GM23248 (cell line): ENCODE measurements at regions not wholly inside any gene's neighbourhood (a gene's known extent, or its start where the extent isn't known, plus 50 kb on each side); places are given as distances from the start of the nearest gene placed in this dataset.

Source experiments
- DNase-seq: peaks from one replicate; pipeline ENCODE4 v3.0.0-alpha.2; 2015
- H2AFZ ChIP-seq: fragments of 200-600 bp; sonication (generic); 2 replicates; pipeline ENCODE4 v1.6.1; 2016; ENCODE audit warnings: antibody characterized with exemption
- H3F3A ChIP-seq: fragments of 200-600 bp; sonication (generic); 2 replicates; pipeline ENCODE4 v1.6.1; 2016; ENCODE audit warnings: mild to moderate bottlenecking, antibody characterized with exemption, mixed run types; ENCODE audit not compliant: insufficient read depth
- H3K27ac ChIP-seq: fragments of 200-600 bp; sonication (generic); 2 replicates; pipeline ENCODE4 v1.5.1; 2016; ENCODE audit warnings: mild to moderate bottlenecking
- H3K27me3 ChIP-seq: fragments of 200-600 bp; sonication (generic); replicated peaks from 2 replicates; pipeline ENCODE4 v1.6.1; 2016; ENCODE audit warnings: mild to moderate bottlenecking; ENCODE audit not compliant: insufficient read depth
- H3K36me3 ChIP-seq: fragments of 200-600 bp; sonication (generic); 2 replicates; pipeline ENCODE4 v1.6.1; 2016; ENCODE audit warnings: low read depth, mild to moderate bottlenecking
- H3K4me1 ChIP-seq: fragments of 200-600 bp; sonication (generic); 2 replicates; pipeline ENCODE4 v1.6.1; 2016; ENCODE audit warnings: mild to moderate bottlenecking; ENCODE audit not compliant: insufficient read depth
- H3K4me2 ChIP-seq: fragments of 200-600 bp; sonication (generic); one replicate; pipeline ENCODE4 v1.6.1; 2016; ENCODE audit warnings: mild to moderate bottlenecking; ENCODE audit not compliant: unreplicated experiment
- H3K4me3 ChIP-seq: fragments of 200-600 bp; sonication (generic); 2 replicates; pipeline ENCODE4 v1.5.1; 2016; ENCODE audit warnings: mild to moderate bottlenecking
- H3K79me2 ChIP-seq: fragments of 200-600 bp; sonication (generic); 2 replicates; pipeline ENCODE4 v1.6.1; 2016; ENCODE audit warnings: mild to moderate bottlenecking; ENCODE audit not compliant: insufficient read depth
- H3K9ac ChIP-seq: fragments of 200-600 bp; sonication (generic); 2 replicates; pipeline ENCODE4 v1.6.1; 2016; ENCODE audit warnings: mild to moderate bottlenecking
- H3K9me2 ChIP-seq: fragments of 200-600 bp; sonication (generic); 2 replicates; pipeline ENCODE4 v1.6.1; 2016; ENCODE audit warnings: mixed run types, mild to moderate bottlenecking, moderate library complexity; ENCODE audit not compliant: insufficient read depth
- H3K9me3 ChIP-seq: fragments of 200-600 bp; sonication (generic); one replicate; pipeline ENCODE4 v1.6.1; 2017; ENCODE audit warnings: low read depth
- H4K20me1 ChIP-seq: fragments of 200-600 bp; sonication (generic); 2 replicates; pipeline ENCODE4 v1.6.0; 2016; ENCODE audit not compliant: insufficient read depth
- EZH2 ChIP-seq: fragments of 200-600 bp; sonication (generic); IDR thresholded peaks from 2 replicates; pipeline ENCODE4 v1.6.1; 2018; ENCODE audit warnings: antibody characterized with exemption, mild to moderate bottlenecking; ENCODE audit not compliant: insufficient read depth, poor library complexity, severe bottlenecking
- EZH2phosphoT487 ChIP-seq: fragments of 200-600 bp; sonication (generic); IDR thresholded peaks from 2 replicates; pipeline ENCODE4 v1.6.1; 2018; ENCODE audit warnings: antibody characterized with exemption, moderate library complexity, mild to moderate bottlenecking, low read depth; ENCODE audit not compliant: insufficient read depth
- WGBS, 2 experiments: methylation state at CpG; one replicate each; pipeline ENCODE4 v1.1.6; 2015 to 2017; ENCODE audit warnings: low lambda C conversion rate in 2 of 2, low coverage in 1 of 2; ENCODE audit errors: missing lambda C conversion rate in 2 of 2; 5-methylcytosine and 5-hydroxymethylcytosine counted together
- in situ Hi-C: fragments of 300-500 bp; cut with MboI; formaldehyde crosslinking; loops from 2 replicates; pipeline ENCODE4 v1.15.0; 2020

DNA sequence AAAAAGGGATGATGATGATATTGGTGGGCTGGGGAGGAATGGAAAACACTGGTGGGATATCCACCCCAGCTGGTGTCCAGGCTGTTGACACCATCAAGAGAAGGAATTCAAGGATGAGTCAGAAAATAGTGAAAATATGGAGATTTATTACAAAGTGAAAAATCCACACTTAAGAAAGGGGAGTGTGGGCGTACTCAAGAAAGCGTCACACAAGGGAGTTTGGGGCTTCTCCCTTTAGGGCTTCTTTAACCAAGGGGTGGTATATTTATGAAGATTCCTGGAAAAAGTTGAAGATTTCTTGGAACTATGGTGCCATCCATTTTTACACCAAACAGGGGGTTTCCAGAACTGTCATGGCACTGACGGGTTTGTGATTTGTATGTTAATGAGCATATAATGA, 63.1 kb upstream of the ARID2 start:
- H3K79me2 ChIP-seq, result no peaks in the 10 kb centered on the region
- H3K9me2 ChIP-seq, result no peaks in the 10 kb centered on the region
- H3K4me3 ChIP-seq, result no peak overlapping the region
- 0 out of 2 replicates have a peak, but pooled peaks cover 4% of the 10 kb centered on the region for H3F3A ChIP-seq
- no peak overlapping the region for H2AFZ ChIP-seq
- H3K27me3 ChIP-seq, result no peaks in the 10 kb centered on the region
- in situ Hi-C loops, result no loop called here
- no peak for DNase-seq
- H3K36me3 ChIP-seq, result no peaks in the 10 kb centered on the region
- no peak overlapping the region for H3K4me2 ChIP-seq
- no peaks in the 10 kb centered on the region for H4K20me1 ChIP-seq
- no peak overlapping the region for H3K9ac ChIP-seq
- H3K27ac ChIP-seq, result no peak overlapping the region
- H3K9me3 ChIP-seq, result no peaks in the 10 kb centered on the region
- H3K4me1 ChIP-seq, result peaks cover 17% of the 10 kb centered on the region
- WGBS, 2 experiments, result 51 to 55% methylated on average over 3 of the region's 3 CpGs
- no peak for TF ChIP-seq EZH2
- no peak for TF ChIP-seq EZH2phosphoT487

DNA sequence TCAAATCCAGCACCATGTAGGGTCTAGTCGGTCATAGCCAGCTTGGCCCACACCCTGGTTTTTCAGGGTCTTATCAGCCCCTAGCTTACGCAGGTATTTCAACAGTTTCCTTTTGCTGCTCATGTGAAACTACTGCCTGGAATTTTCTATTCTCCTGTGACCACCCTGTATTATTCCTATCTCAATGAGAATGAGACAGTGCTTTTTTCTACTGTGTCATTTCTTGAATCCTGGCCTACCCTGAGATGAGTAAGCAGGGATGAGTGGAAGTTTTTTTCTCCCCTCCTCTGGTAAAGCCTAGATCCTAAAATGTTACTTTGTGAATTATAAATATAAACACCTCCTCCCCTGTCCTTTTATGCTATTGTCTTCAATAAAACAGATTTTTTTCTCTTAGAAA, 62.7 kb upstream of the ARID2 start:
- Histone ChIP-seq H3K36me3 (no peaks in the 10 kb centered on the region), H3K27ac (no peak overlapping the region), H3K9ac (no peak overlapping the region), H3K79me2 (no peaks in the 10 kb centered on the region), H3F3A (0 out of 2 replicates have a peak, but pooled peaks cover 4% of the 10 kb centered on the region), H3K4me3 (no peak overlapping the region), H3K27me3 (no peaks in the 10 kb centered on the region), H2AFZ (no peak overlapping the region), H3K9me3 (no peaks in the 10 kb centered on the region), H3K9me2 (no peaks in the 10 kb centered on the region), H4K20me1 (no peaks in the 10 kb centered on the region), H3K4me1 (peaks cover 20% of the 10 kb centered on the region), H3K4me2 (no peak overlapping the region)
- in situ Hi-C loops, result no loop called here
- no peak for TF ChIP-seq EZH2
- no peak for TF ChIP-seq EZH2phosphoT487
- 65 to 71% methylated on average over 2 of the region's 2 CpGs for WGBS, 2 experiments
- peak; percentile 40 for DNase-seq

DNA sequence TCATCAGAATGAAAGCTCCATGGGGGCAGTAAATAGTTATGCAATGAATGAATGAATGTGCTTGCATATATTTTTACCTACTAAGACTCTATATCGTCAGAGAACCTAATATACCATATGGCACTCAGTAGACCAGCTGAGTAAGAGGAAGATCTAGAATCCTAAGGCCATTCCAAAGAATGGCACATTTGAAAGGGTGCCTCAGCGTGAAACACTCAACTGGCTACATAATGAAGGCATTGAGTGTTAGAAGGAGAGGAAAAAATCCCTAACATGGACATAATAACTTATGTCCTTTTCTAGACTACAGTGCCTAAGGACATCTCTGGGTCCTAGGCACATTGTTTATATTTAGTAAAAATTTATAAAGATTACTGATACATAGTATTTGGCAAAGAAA, 61.7 kb upstream of the ARID2 start:
- TF ChIP-seq EZH2, result no peak
- TF ChIP-seq EZH2phosphoT487, result no peak
- no peak overlapping the region for H3K4me2 ChIP-seq
- H3K4me3 ChIP-seq, result no peak overlapping the region
- H3K9ac ChIP-seq, result no peak overlapping the region
- 0 out of 2 replicates have a peak, but pooled peaks cover 4% of the 10 kb centered on the region for H3F3A ChIP-seq
- no peak for DNase-seq
- H2AFZ ChIP-seq, result no peak overlapping the region
- H3K27me3 ChIP-seq, result no peaks in the 10 kb centered on the region
- no peaks in the 10 kb centered on the region for H4K20me1 ChIP-seq
- WGBS, 2 experiments, result 72 to 77% methylated on average over 2 of the region's 2 CpGs
- no peaks in the 10 kb centered on the region for H3K9me2 ChIP-seq
- H3K36me3 ChIP-seq, result no peaks in the 10 kb centered on the region
- no peaks in the 10 kb centered on the region for H3K9me3 ChIP-seq
- H3K4me1 ChIP-seq, result peaks cover 20% of the 10 kb centered on the region
- in situ Hi-C loops, result no loop called here
- no peaks in the 10 kb centered on the region for H3K79me2 ChIP-seq
- no peak overlapping the region for H3K27ac ChIP-seq

DNA sequence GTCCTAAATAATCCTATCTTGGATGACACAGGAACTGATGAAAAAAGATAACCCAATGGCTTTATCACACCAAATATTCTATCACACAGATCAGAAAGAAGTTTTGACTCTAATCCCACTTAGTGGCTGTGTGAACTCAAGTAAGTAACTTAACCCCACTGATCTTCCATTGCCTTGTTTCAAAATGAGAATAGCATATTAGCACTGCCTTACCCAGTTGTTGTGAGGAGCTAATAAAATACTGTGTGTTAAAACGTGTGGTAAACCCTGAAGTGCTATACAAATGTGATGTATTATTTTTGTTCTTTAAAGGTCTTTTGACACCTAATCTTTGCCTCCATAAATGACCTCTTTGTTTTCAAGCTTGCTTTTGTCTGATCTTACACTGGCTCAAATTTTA, 60.9 kb upstream of the ARID2 start:
- no peak overlapping the region for H3K27ac ChIP-seq
- H3K9me2 ChIP-seq, result no peaks in the 10 kb centered on the region
- H3K4me3 ChIP-seq, result no peak overlapping the region
- in situ Hi-C loops, result no loop called here
- no peak overlapping the region for H2AFZ ChIP-seq
- no peak for DNase-seq
- H3F3A ChIP-seq, result 0 out of 2 replicates have a peak, but pooled peaks cover 4% of the 10 kb centered on the region
- H3K4me1 ChIP-seq, result peaks cover 20% of the 10 kb centered on the region
- no peaks in the 10 kb centered on the region for H3K79me2 ChIP-seq
- no peaks in the 10 kb centered on the region for H4K20me1 ChIP-seq
- no peaks in the 10 kb centered on the region for H3K36me3 ChIP-seq
- WGBS, 2 experiments, result 74 to 76% methylated on average over 1 of the region's 1 CpG
- TF ChIP-seq EZH2 (no peak), EZH2phosphoT487 (no peak)
- H3K9me3 ChIP-seq, result no peaks in the 10 kb centered on the region
- H3K9ac ChIP-seq, result no peak overlapping the region
- H3K4me2 ChIP-seq, result no peak overlapping the region
- H3K27me3 ChIP-seq, result no peaks in the 10 kb centered on the region

DNA sequence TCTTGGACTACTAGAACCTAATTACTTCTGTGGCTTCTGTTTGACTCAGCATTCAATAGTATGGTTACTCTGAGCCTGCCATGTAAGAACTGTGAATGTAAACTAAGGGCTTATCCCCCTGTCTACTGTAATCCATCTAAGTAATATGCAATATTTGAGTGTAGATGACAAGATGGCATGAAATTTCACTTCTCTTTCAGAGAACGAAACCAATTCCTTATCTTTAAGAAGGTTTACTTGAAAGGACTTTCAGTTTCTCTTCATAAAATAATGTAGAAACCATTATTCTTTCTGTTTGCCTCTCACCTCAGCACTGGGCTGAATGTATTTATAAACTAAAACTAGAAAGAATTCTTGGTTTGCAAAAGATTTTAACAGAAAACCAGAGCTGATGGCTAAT, 60.4 kb upstream of the ARID2 start:
- no peaks in the 10 kb centered on the region for H3K9me2 ChIP-seq
- H3F3A ChIP-seq, result 0 out of 2 replicates have a peak, but pooled peaks cover 4% of the 10 kb centered on the region
- no peak for TF ChIP-seq EZH2
- TF ChIP-seq EZH2phosphoT487, result no peak
- no peaks in the 10 kb centered on the region for H3K36me3 ChIP-seq
- no peak overlapping the region for H3K27ac ChIP-seq
- H3K4me2 ChIP-seq, result no peak overlapping the region
- H4K20me1 ChIP-seq, result no peaks in the 10 kb centered on the region
- no peak overlapping the region for H3K9ac ChIP-seq
- H2AFZ ChIP-seq, result no peak overlapping the region
- no peak overlapping the region for H3K4me3 ChIP-seq
- H3K9me3 ChIP-seq, result no peaks in the 10 kb centered on the region
- DNase-seq, result no peak
- no peaks in the 10 kb centered on the region for H3K27me3 ChIP-seq
- no peaks in the 10 kb centered on the region for H3K79me2 ChIP-seq
- in situ Hi-C loops, result no loop called here
- WGBS, 2 experiments, result 51 to 70% methylated on average over 1 of the region's 1 CpG
- H3K4me1 ChIP-seq, result peaks cover 20% of the 10 kb centered on the region
